H9 (cell line): ENCODE measurements at regions not wholly inside any gene's neighbourhood (a gene's known extent, or its start where the extent isn't known, plus 50 kb on each side); places are given as distances from the start of the nearest gene placed in this dataset.

Source experiments
- DNase-seq: peaks from one replicate; pipeline ENCODE4 v3.0.0-alpha.2; 2017
- H2AFZ ChIP-seq: one replicate; pipeline ENCODE4 v1.6.1; 2013; ENCODE audit warnings: mild to moderate bottlenecking, low read length, control low read depth, moderate library complexity
- H2AK5ac ChIP-seq: 2 replicates; pipeline ENCODE4 v1.6.1; 2013; ENCODE audit warnings: low read length, control low read depth, mixed read lengths; ENCODE audit not compliant: insufficient read length
- H2BK120ac ChIP-seq: one replicate; pipeline ENCODE4 v1.6.1; 2013; ENCODE audit warnings: low read depth, mild to moderate bottlenecking, low read length, control low read depth, inconsistent platforms; ENCODE audit not compliant: poor library complexity, severe bottlenecking
- H2BK12ac ChIP-seq: 2 replicates; pipeline ENCODE4 v1.6.1; 2013; ENCODE audit warnings: low read length, control low read depth, mixed read lengths, low read depth; ENCODE audit not compliant: insufficient read length
- H2BK15ac ChIP-seq: 2 replicates; pipeline ENCODE4 v1.6.1; 2013; ENCODE audit warnings: low read depth, low read length, control low read depth
- H2BK20ac ChIP-seq: one replicate; pipeline ENCODE4 v1.6.1; 2013; ENCODE audit warnings: low read depth, mild to moderate bottlenecking, low read length, control low read depth, inconsistent platforms; ENCODE audit not compliant: poor library complexity, severe bottlenecking
- H2BK5ac ChIP-seq: 2 replicates; pipeline ENCODE4 v1.6.1; 2013; ENCODE audit warnings: low read length, control low read depth, mixed read lengths; ENCODE audit not compliant: insufficient read length
- H3K14ac ChIP-seq: 2 replicates; pipeline ENCODE4 v1.6.1; 2013; ENCODE audit warnings: low read length, control low read depth; ENCODE audit not compliant: insufficient read depth
- H3K18ac ChIP-seq: 2 replicates; pipeline ENCODE4 v1.6.1; 2013; ENCODE audit warnings: low read depth, mild to moderate bottlenecking, mixed read lengths, low read length, control low read depth; ENCODE audit not compliant: insufficient read length
- H3K23ac ChIP-seq: 2 replicates; pipeline ENCODE4 v1.6.1; 2013; ENCODE audit warnings: low read length, control low read depth, mixed read lengths, low read depth; ENCODE audit not compliant: insufficient read length
- H3K23me2 ChIP-seq: 2 replicates; pipeline ENCODE4 v1.6.1; 2013; ENCODE audit warnings: low read depth, mild to moderate bottlenecking, mixed read lengths, low read length, control low read depth; ENCODE audit not compliant: insufficient read length, poor library complexity, severe bottlenecking
- H3K27ac ChIP-seq: 2 replicates; pipeline ENCODE4 v1.5.1; 2013; ENCODE audit warnings: low read length, control low read depth, mixed read lengths, low read depth; ENCODE audit not compliant: insufficient read length
- H3K27me3 ChIP-seq: 2 replicates; pipeline ENCODE4 v1.6.1; 2013; ENCODE audit warnings: low read length, control low read depth, inconsistent platforms; ENCODE audit not compliant: insufficient read depth
- H3K4ac ChIP-seq: 2 replicates; pipeline ENCODE4 v1.6.1; 2013; ENCODE audit warnings: low read depth, mild to moderate bottlenecking, control low read depth, inconsistent platforms, low read length, moderate library complexity
- H3K4me1 ChIP-seq: 2 replicates; pipeline ENCODE4 v1.6.1; 2013; ENCODE audit warnings: low read length, control low read depth, inconsistent platforms; ENCODE audit not compliant: insufficient read depth
- H3K4me2 ChIP-seq: 2 replicates; pipeline ENCODE4 v1.6.1; 2013; ENCODE audit warnings: low read length, control low read depth, mixed read lengths; ENCODE audit not compliant: insufficient read length, insufficient read depth
- H3K56ac ChIP-seq: 2 replicates; pipeline ENCODE4 v1.6.1; 2013; ENCODE audit warnings: low read depth, mild to moderate bottlenecking, mixed read lengths, low read length, control low read depth; ENCODE audit not compliant: insufficient read length
- H3K79me1 ChIP-seq: 2 replicates; pipeline ENCODE4 v1.6.1; 2013; ENCODE audit warnings: low read depth, mild to moderate bottlenecking, moderate library complexity, low read length, control low read depth, inconsistent platforms; ENCODE audit not compliant: insufficient read depth, poor library complexity, severe bottlenecking
- H3K79me2 ChIP-seq: 2 replicates; pipeline ENCODE4 v1.6.1; 2013; ENCODE audit warnings: low read length, control low read depth, inconsistent platforms; ENCODE audit not compliant: insufficient read depth
- H3K9ac ChIP-seq: 2 replicates; pipeline ENCODE4 v1.6.1; 2013; ENCODE audit warnings: low read length, control low read depth, mixed read lengths; ENCODE audit not compliant: insufficient read length; ENCODE audit errors: extremely low read depth
- H3K9me3 ChIP-seq: one replicate; pipeline ENCODE4 v1.6.1; 2013; ENCODE audit warnings: low read depth, low read length, inconsistent platforms; ENCODE audit not compliant: control insufficient read depth
- H3T11ph ChIP-seq: one replicate; pipeline ENCODE4 v1.6.1; 2013; ENCODE audit warnings: mild to moderate bottlenecking, low read length, control low read depth, inconsistent platforms
- H4K20me1 ChIP-seq: one replicate; pipeline ENCODE4 v1.6.1; 2013; ENCODE audit not compliant: control insufficient read depth, insufficient read length, insufficient read depth
- H4K5ac ChIP-seq: 2 replicates; pipeline ENCODE4 v1.6.1; 2013; ENCODE audit warnings: low read depth, mild to moderate bottlenecking, mixed read lengths, low read length, control low read depth; ENCODE audit not compliant: insufficient read length
- H4K8ac ChIP-seq: replicated peaks from 2 replicates; pipeline ENCODE4 v1.6.1; 2013; ENCODE audit warnings: low read length, control low read depth, mixed read lengths, low read depth; ENCODE audit not compliant: insufficient read length
- H4K91ac ChIP-seq: 2 replicates; pipeline ENCODE4 v1.6.1; 2013; ENCODE audit warnings: low read depth, mild to moderate bottlenecking, moderate library complexity, mixed read lengths, low read length, control low read depth; ENCODE audit not compliant: insufficient read length
- H3K27ac Mint-ChIP-seq, 3 experiments: 2 replicates in 2 of 3; 3 replicates in 1 of 3; pipeline ENCODE4 v1.8.0; 2020 to 2021; ENCODE audit warnings: mixed read lengths in 3 of 3, mild to moderate bottlenecking in 1 of 3, moderate library complexity in 1 of 3
- H3K27me3 Mint-ChIP-seq: 2 replicates; pipeline ENCODE4 v1.8.0; 2021; ENCODE audit warnings: low read depth, mild to moderate bottlenecking, moderate library complexity, mixed read lengths
- H3K36me3 Mint-ChIP-seq, 3 experiments: 2 replicates in 2 of 3; 3 replicates in 1 of 3; pipeline ENCODE4 v1.8.0; 2020 to 2021; ENCODE audit warnings: low read depth in 3 of 3, mixed read lengths in 3 of 3; ENCODE audit not compliant: insufficient read depth in 1 of 3
- H3K4me1 Mint-ChIP-seq, 2 experiments: 2 replicates each; pipeline ENCODE4 v1.8.0; 2020; ENCODE audit warnings: mixed read lengths in 2 of 2
- H3K4me3 Mint-ChIP-seq, 2 experiments: 2 replicates in 1 of 2; 3 replicates in 1 of 2; pipeline ENCODE4 v1.8.0; 2020 to 2021; ENCODE audit warnings: mild to moderate bottlenecking in 2 of 2, mixed read lengths in 2 of 2, moderate library complexity in 1 of 2
- H3K9me3 Mint-ChIP-seq, 2 experiments: 2 replicates in 1 of 2; 3 replicates in 1 of 2; pipeline ENCODE4 v1.8.0; 2020; ENCODE audit warnings: mild to moderate bottlenecking in 2 of 2, mixed read lengths in 2 of 2, moderate library complexity in 1 of 2
- CTCF ChIP-seq: fragments of 200-600 bp; sonication (generic); conservative IDR thresholded peaks from 3 replicates; pipeline ENCODE4 v1.8.0; 2021; ENCODE audit warnings: antibody characterized with exemption, mild to moderate bottlenecking
- WGBS: extraction: QIAGEN DNeasy Blood & Tissue Kit; methylation state at CpG from one replicate; pipeline ENCODE4 v1.1.7; 2013; ENCODE audit warnings: missing lambda C conversion rate, low lambda C conversion rate, mixed read lengths; ENCODE audit not compliant: insufficient read length; ENCODE audit errors: extremely low coverage; 5-methylcytosine and 5-hydroxymethylcytosine counted together

- H3K27me3 ChIP-seq: no peaks in the 10 kb centered on the region
- no peak overlapping the region for H2BK12ac ChIP-seq
- Mint-ChIP-seq H3K36me3 (no peaks in the 10 kb centered on the region; a peak in 1 of 7 replicates), H3K9me3 (no peaks in the 10 kb centered on the region; a peak in 1 of 5 replicates), H3K4me3 (no peak overlapping the region), H3K27me3 (no peaks in the 10 kb centered on the region), H3K27ac (no peak overlapping the region), H3K4me1 (no peaks in the 10 kb centered on the region; a peak in 1 of 4 replicates)
- H3K4ac ChIP-seq: no peak overlapping the region
- no peak overlapping the region for H3K27ac ChIP-seq
- H3K4me1 ChIP-seq: no peaks in the 10 kb centered on the region
- H3K79me2 ChIP-seq: no peaks in the 10 kb centered on the region
- no peak overlapping the region for H2BK5ac ChIP-seq
- no peaks in the 10 kb centered on the region for H4K20me1 ChIP-seq
- no CpG with 5 or more reads among the region's 4 CpGs for WGBS
- H3K9ac ChIP-seq: no peak overlapping the region
- H3K18ac ChIP-seq: no peak overlapping the region
- no peak overlapping the region for H2AK5ac ChIP-seq
- H2BK20ac ChIP-seq: no peak overlapping the region
- DNase-seq: no peak
- H4K5ac ChIP-seq: no peak overlapping the region
- no peak overlapping the region for H3T11ph ChIP-seq
- no peak overlapping the region for H4K91ac ChIP-seq
- H2BK15ac ChIP-seq: no peak overlapping the region
- no peak overlapping the region for H3K4me2 ChIP-seq
- no peak for TF ChIP-seq CTCF
- H3K23ac ChIP-seq: no peak overlapping the region
- no peak overlapping the region for H3K56ac ChIP-seq
- H2BK120ac ChIP-seq: no peak overlapping the region
- H3K79me1 ChIP-seq: no peaks in the 10 kb centered on the region
- no peaks in the 10 kb centered on the region for H3K9me3 ChIP-seq
- no peak overlapping the region for H3K14ac ChIP-seq
- H2AFZ ChIP-seq: no peak overlapping the region
- no peaks in the 10 kb centered on the region for H3K23me2 ChIP-seq
- no peak overlapping the region for H4K8ac ChIP-seq
Measured at GRCh38 chr2:4668381-4668780, 965.0 kb downstream of the DCDC2C start.
